Endothelial cell of umbilical vein (primary cell): ENCODE measurements at regions not wholly inside any gene's neighbourhood (a gene's known extent, or its start where the extent isn't known, plus 50 kb on each side); places are given as distances from the start of the nearest gene placed in this dataset.

ENCODE experiments used
- BruUV-seq: library from RNA; stranded (reverse); fragments of 400-500 nt; replicated peaks from 2 replicates; lab custom pipeline; 2021; lab: Mats Ljungman, UMichigan
- CTCF ChIA-PET: fragments of 300-600, 350-600 bp; sonication (Branson Sonifier 250); formaldehyde crosslinking; loops from one replicate; lab custom pipeline; 2021; ENCODE audit warnings: antibody characterized with exemption, inconsistent platforms; lab: Charles Lee
- POLR2A ChIA-PET: fragments of 300-600, 350-600 bp; sonication (Branson Sonifier 250); formaldehyde crosslinking; loops from one replicate; lab custom pipeline; 2021; ENCODE audit warnings: antibody characterized with exemption, inconsistent platforms; lab: Charles Lee
- DNase-seq: peaks from one replicate; pipeline ENCODE4 v3.0.0-alpha.2; 2011; ENCODE audit warnings: low read depth, low spot score
- FAIRE-seq: peaks from 2 replicates; lab custom pipeline; 2011; peaks lifted over from hg19 to GRCh38; lab: Jason Lieb, UNC
- H2AFZ ChIP-seq: 2 replicates; pipeline ENCODE4 v1.6.0; 2012; ENCODE audit warnings: low read depth, low read length, control low read depth, inconsistent platforms
- H3K27ac ChIP-seq: 2 replicates; pipeline ENCODE4 v1.5.1; 2011; ENCODE audit warnings: low read depth, mild to moderate bottlenecking, control low read depth, low read length, moderate library complexity; ENCODE audit not compliant: insufficient read depth
- H3K27me3 ChIP-seq, 2 experiments: 2 replicates each; pipeline versions ENCODE4 v1.6.0 to v1.6.1; 2011; ENCODE audit warnings: low read length in 2 of 2, mixed read lengths in 1 of 2; ENCODE audit not compliant: control insufficient read depth in 2 of 2, insufficient read depth in 2 of 2
- H3K36me3 ChIP-seq, 2 experiments: 2 replicates in 1 of 2; 3 replicates in 1 of 2; pipeline ENCODE4 v1.5.1; 2011; ENCODE audit warnings: low read length in 2 of 2, mild to moderate bottlenecking in 1 of 2, moderate library complexity in 1 of 2; ENCODE audit not compliant: control insufficient read depth in 2 of 2, insufficient read depth in 2 of 2; ENCODE audit errors: extremely low read depth in 1 of 2
- H3K4me1 ChIP-seq: 3 replicates; pipeline ENCODE4 v1.5.1; 2011; ENCODE audit warnings: mild to moderate bottlenecking, low read length; ENCODE audit not compliant: control insufficient read depth, insufficient read depth; ENCODE audit errors: extremely low read depth
- H3K4me2 ChIP-seq: 2 replicates; pipeline ENCODE4 v1.6.1; 2011; ENCODE audit warnings: low read length, control low read depth, mixed read lengths; ENCODE audit not compliant: insufficient read depth
- H3K4me3 ChIP-seq, 3 experiments: fragments of 200-600 bp in 1 of 3; sonication (generic), shearing (Covaris generic) in 1 of 3; replicated peaks in 1 of 3; 2 replicates each; pipeline ENCODE4 v1.5.1; 2011 to 2016; ENCODE audit warnings: control low read depth in 3 of 3, low read length in 3 of 3, mild to moderate bottlenecking in 2 of 3, inconsistent platforms in 1 of 3, low read depth in 1 of 3, moderate library complexity in 1 of 3; ENCODE audit not compliant: insufficient read depth in 1 of 3
- H3K79me2 ChIP-seq: 2 replicates; pipeline ENCODE4 v1.6.0; 2012; ENCODE audit warnings: low read length, inconsistent platforms; ENCODE audit not compliant: control insufficient read depth, insufficient read depth
- H3K9ac ChIP-seq: replicated peaks from 2 replicates; pipeline ENCODE3; 2011; ENCODE audit warnings: low read length, control low read depth; ENCODE audit not compliant: insufficient read depth; ENCODE audit errors: extremely low read depth
- H3K9me1 ChIP-seq: replicated peaks from 3 replicates; pipeline ENCODE4 v1.6.0; 2011; ENCODE audit warnings: mild to moderate bottlenecking, low read length; ENCODE audit not compliant: control insufficient read depth, insufficient read depth; ENCODE audit errors: extremely low read depth
- H3K9me3 ChIP-seq: replicated peaks from 2 replicates; pipeline ENCODE4 v1.5.1; 2012; ENCODE audit warnings: low read length, inconsistent platforms; ENCODE audit not compliant: control insufficient read depth, insufficient read depth
- H4K20me1 ChIP-seq: replicated peaks from 2 replicates; pipeline ENCODE3; 2011; ENCODE audit warnings: mild to moderate bottlenecking, low read length; ENCODE audit not compliant: control insufficient read depth, insufficient read depth; ENCODE audit errors: extremely low read depth
- CTCF ChIP-seq, 2 donors: IDR thresholded peaks; 1 replicate in 1 of 2; 2 replicates in 1 of 2; pipeline ENCODE4 v1.5.1; 2011; ENCODE audit warnings: low read length in 2 of 2, mild to moderate bottlenecking in 2 of 2, moderate library complexity in 2 of 2, control low read depth in 1 of 2, inconsistent platforms in 1 of 2, low read depth in 1 of 2; ENCODE audit not compliant: insufficient read depth in 1 of 2; ENCODE audit errors: extremely low read depth in 1 of 2
- EZH2 ChIP-seq: IDR thresholded peaks from 2 replicates; pipeline ENCODE4 v1.6.1; 2012; ENCODE audit warnings: borderline replicate concordance, low read depth, mild to moderate bottlenecking, moderate library complexity, low read length, inconsistent platforms; ENCODE audit not compliant: severe bottlenecking
- FOS ChIP-seq: IDR thresholded peaks from 2 replicates; pipeline ENCODE4 v1.6.1; 2011; ENCODE audit warnings: mild to moderate bottlenecking, low read length, moderate library complexity, borderline replicate concordance; ENCODE audit not compliant: insufficient read depth
- GATA2 ChIP-seq: IDR thresholded peaks from 2 replicates; pipeline ENCODE4 v1.7.0; 2011; ENCODE audit warnings: low read depth, mild to moderate bottlenecking, moderate library complexity, mixed read lengths, low read length; ENCODE audit not compliant: insufficient read length, insufficient read depth
- JUN ChIP-seq: IDR thresholded peaks from 2 replicates; pipeline ENCODE4 v1.6.1; 2011; ENCODE audit warnings: borderline replicate concordance, low read depth; ENCODE audit not compliant: insufficient read length, insufficient read depth
- MAX ChIP-seq: IDR thresholded peaks from 2 replicates; pipeline ENCODE4 v1.6.1; 2011; ENCODE audit not compliant: insufficient read depth, insufficient read length
- MYC ChIP-seq: IDR thresholded peaks from one replicate; pipeline ENCODE4 v1.6.1; 2011; ENCODE audit warnings: mild to moderate bottlenecking, low read depth, low read length
- POLR2A ChIP-seq: IDR thresholded peaks from 2 replicates; pipeline ENCODE4 v1.6.1; 2012; ENCODE audit warnings: low read depth, mild to moderate bottlenecking, control low read depth, low read length
- POLR2AphosphoS5 ChIP-seq: IDR thresholded peaks from 2 replicates; pipeline ENCODE4 v1.6.1; 2012; ENCODE audit warnings: low read depth, mild to moderate bottlenecking, control low read depth, low read length, moderate library complexity; ENCODE audit not compliant: insufficient read depth
- dilution Hi-C: fragments of 300-500 bp; cut with MboI; formaldehyde crosslinking; loops from one replicate; pipeline ENCODE4 v1.15.0; 2019; ENCODE audit warnings: low sequenced_read_pairs; ENCODE audit not compliant: extremely low pct_ligation_motif_present
- intact Hi-C: fragments of 100-400 bp; cut with micrococcal nuclease; formaldehyde crosslinking; loops from one replicate; pipeline ENCODE4 v1.10.0; 2022

- no peak for FAIRE-seq
- Histone ChIP-seq H3K9me3 (no peaks in the 10 kb centered on the region), H3K4me2 (no peak overlapping the region), H3K27me3 (no peaks in the 10 kb centered on the region), H3K4me1 (no peaks in the 10 kb centered on the region), H3K9ac (no peak overlapping the region), H4K20me1 (no peaks in the 10 kb centered on the region), H3K79me2 (no peaks in the 10 kb centered on the region), H3K9me1 (no peaks in the 10 kb centered on the region), H3K36me3 (no peaks in the 10 kb centered on the region), H2AFZ (no peak overlapping the region), H3K4me3 (no peak overlapping the region), H3K27ac (no peak overlapping the region)
- no TSS peak for BruUV-seq
- DNase-seq: no peak
- POLR2A ChIA-PET: no interaction called here
- dilution Hi-C loops: no loop called here
- TF ChIP-seq MYC (no peak), MAX (no peak), POLR2A (no peak)
- CTCF ChIA-PET: interaction anchor here (1.2 kb wide), 1 partner anchor 10 kb away, joined by 5 read pairs; no protein-coding TSS in a partner anchor
- intact Hi-C loops: no loop called here
Measured at GRCh38 chr1:88560621-88561020, 123.5 kb upstream of the PKN2 start.

GRCh38 chr1:88562991-88563390 lies 121.1 kb upstream of the PKN2 start:
- Histone ChIP-seq H3K9ac (no peak overlapping the region), H3K4me3 (no peak overlapping the region), H3K27ac (no peak overlapping the region), H3K9me1 (no peaks in the 10 kb centered on the region), H4K20me1 (no peaks in the 10 kb centered on the region), H3K4me1 (no peaks in the 10 kb centered on the region), H3K36me3 (no peaks in the 10 kb centered on the region), H3K4me2 (no peak overlapping the region), H3K9me3 (no peaks in the 10 kb centered on the region), H3K27me3 (no peaks in the 10 kb centered on the region), H3K79me2 (no peaks in the 10 kb centered on the region), H2AFZ (no peak overlapping the region)
- dilution Hi-C loops: no loop called here
- intact Hi-C loops: no loop called here
- no peak for FAIRE-seq
- ChIA-PET POLR2A (no interaction called here), CTCF (interaction anchor here (0.9 to 1.2 kb wide), 2 partner anchors 14 to 382 kb away, joined by 3 to 4 read pairs; no protein-coding TSS in a partner anchor)
- TF ChIP-seq MAX (no peak), FOS (no peak), POLR2A (no peak), JUN (no peak), CTCF (IDR thresholded peaks at IDR 0.05; ENCODE audit: extremely low read depth in 1 of 2, insufficient read depth in 1 of 2, low read depth in 1 of 2, low read length in 2 of 2) (no peak), EZH2 (no peak), GATA2 (no peak), MYC (no peak), POLR2AphosphoS5 (no peak)
- no TSS peak for BruUV-seq
- no peak for DNase-seq
